GM13977 (cell line): ENCODE measurements at regions not wholly inside any gene's neighbourhood (a gene's known extent, or its start where the extent isn't known, plus 50 kb on each side); places are given as distances from the start of the nearest gene placed in this dataset.

Source experiments
- DNase-seq: peaks from one replicate; pipeline ENCODE4 v3.0.0; 2012; ENCODE audit warnings: low spot score
- CTCF ChIP-seq: IDR thresholded peaks from 2 replicates; pipeline ENCODE4 v1.5.1; 2012; ENCODE audit warnings: mild to moderate bottlenecking, control low read depth; ENCODE audit not compliant: insufficient read depth; ENCODE audit errors: extremely low read depth, missing control alignments
- in situ Hi-C: fragments of 300-500 bp; cut with MboI; formaldehyde crosslinking; loops from one replicate; pipeline ENCODE4 v1.12.0; 2022; ENCODE audit warnings: low sequenced_read_pairs, low pct_unique_long_range_greater_than_20kb, mixed read lengths, inconsistent platforms; ENCODE audit not compliant: unreplicated experiment

- DNase-seq, result no peak
- no peak for TF ChIP-seq CTCF
- in situ Hi-C loops, result no loop called here
These were observed 337.8 kb upstream of the DSEL start for GRCh38 chr18:67854340-67854739.

- in situ Hi-C loops, result no loop called here
- no peak for TF ChIP-seq CTCF
- no peak for DNase-seq
These were observed 330.0 kb upstream of the DSEL start for GRCh38 chr18:67846422-67847098.

GRCh38 chr18:67845035-67845434, 328.5 kb upstream of the DSEL start:
- no peak for DNase-seq
- no peak for TF ChIP-seq CTCF
- in situ Hi-C loops, result no loop called here

GRCh38 chr18:67840379-67840778, 323.9 kb upstream of the DSEL start:
- no peak for TF ChIP-seq CTCF
- in situ Hi-C loops, result no loop called here
- no peak for DNase-seq

GRCh38 chr18:67818432-67818831, 301.9 kb upstream of the DSEL start:
- no peak for DNase-seq
- in situ Hi-C loops, result no loop called here
- no peak for TF ChIP-seq CTCF

GRCh38 chr18:67815280-67815679, 298.8 kb upstream of the DSEL start:
- no peak for DNase-seq
- no peak for TF ChIP-seq CTCF
- in situ Hi-C loops, result no loop called here
